SK-N-MC (cell line): ENCODE measurements at regions not wholly inside any gene's neighbourhood (a gene's known extent, or its start where the extent isn't known, plus 50 kb on each side); places are given as distances from the start of the nearest gene placed in this dataset.

ENCODE experiments used
- EZH2 ChIP-seq: fragments of 200-600 bp; sonication (generic); IDR thresholded peaks from one replicate; pipeline ENCODE4 v1.6.1; 2017; ENCODE audit warnings: antibody characterized with exemption
- POLR2AphosphoS5 ChIP-seq: IDR thresholded peaks from 2 replicates; pipeline ENCODE4 v1.6.1; 2012; ENCODE audit warnings: mild to moderate bottlenecking, low read depth, low read length, borderline replicate concordance

DNA sequence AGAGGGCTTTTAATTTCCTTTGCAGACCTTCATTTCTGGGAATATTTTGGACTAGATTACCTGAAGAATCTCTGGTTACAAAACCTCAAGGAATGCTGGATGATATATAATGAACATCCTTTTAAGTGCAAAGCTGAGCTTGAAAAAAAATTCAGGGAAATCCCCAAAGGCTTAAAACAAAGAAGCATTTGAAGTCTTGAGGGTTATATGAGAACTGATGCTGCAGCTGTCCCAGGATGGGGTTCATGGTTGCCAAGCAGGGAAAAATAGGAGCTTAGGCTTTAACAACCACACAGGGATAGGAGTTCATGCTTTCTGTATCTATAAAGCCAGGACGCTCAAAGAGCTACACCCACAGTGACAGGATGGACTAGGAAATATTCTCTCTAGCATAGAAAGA lies 150.4 kb upstream of the IRX5 start:
- TF ChIP-seq EZH2 (no peak), POLR2AphosphoS5 (no peak)
